GM21515 (cell line): ENCODE measurements at regions not wholly inside any gene's neighbourhood (a gene's known extent, or its start where the extent isn't known, plus 50 kb on each side); places are given as distances from the start of the nearest gene placed in this dataset.

Source experiments
- ATAC-seq: cut with Tn5 transposase; IDR thresholded peaks from one replicate; pipeline ENCODE4 v1.9.1; 2021; ENCODE audit not compliant: unreplicated experiment

GRCh38 chr5:161042443-161042842 lies 190.4 kb upstream of the ATP10B start:
- ATAC-seq, result no peak

DNA sequence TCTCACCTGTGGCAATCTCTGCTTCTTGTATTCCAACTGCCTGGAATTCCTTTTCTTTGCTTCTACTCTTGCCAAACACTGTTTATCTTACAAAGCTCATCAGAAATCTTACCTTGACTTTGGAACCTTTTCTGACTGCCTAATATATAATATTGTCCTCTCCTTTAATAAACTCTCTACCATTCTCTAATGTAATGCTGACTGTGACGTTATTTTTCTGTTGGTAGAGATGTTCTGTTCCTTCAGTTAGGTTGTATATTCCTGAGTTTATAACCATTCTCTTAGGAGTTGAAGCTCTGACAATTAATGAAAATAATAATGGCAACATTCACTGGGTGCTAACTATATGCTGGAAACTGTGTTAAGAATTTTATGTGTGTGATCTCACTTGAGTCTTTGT lies 188.8 kb upstream of the ATP10B start:
- ATAC-seq, result no peak

DNA sequence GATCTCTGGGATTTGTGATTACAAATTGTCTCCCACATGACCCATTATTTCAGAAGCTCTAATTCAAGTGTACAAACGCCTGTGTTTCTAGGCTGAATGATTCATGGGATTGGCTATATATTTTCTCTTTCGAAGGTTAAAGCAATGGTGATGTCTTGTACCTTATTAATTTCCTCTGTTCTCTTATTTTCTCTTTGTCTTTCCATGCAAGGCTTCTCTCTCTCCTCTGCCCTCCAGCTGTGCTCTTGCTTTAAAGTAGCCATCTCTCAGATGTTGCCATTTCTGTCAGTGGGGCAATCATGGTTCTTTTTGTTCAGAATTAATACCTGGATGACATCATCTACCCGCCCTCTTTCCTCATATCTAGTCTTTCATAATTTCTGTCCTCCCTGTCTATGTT lies 184.3 kb upstream of the ATP10B start:
- ATAC-seq, result no peak

GRCh38 chr5:161034451-161034850 lies 182.4 kb upstream of the ATP10B start:
- no peak for ATAC-seq

GRCh38 chr5:161030229-161030628 lies 178.2 kb upstream of the ATP10B start:
- no peak for ATAC-seq

DNA sequence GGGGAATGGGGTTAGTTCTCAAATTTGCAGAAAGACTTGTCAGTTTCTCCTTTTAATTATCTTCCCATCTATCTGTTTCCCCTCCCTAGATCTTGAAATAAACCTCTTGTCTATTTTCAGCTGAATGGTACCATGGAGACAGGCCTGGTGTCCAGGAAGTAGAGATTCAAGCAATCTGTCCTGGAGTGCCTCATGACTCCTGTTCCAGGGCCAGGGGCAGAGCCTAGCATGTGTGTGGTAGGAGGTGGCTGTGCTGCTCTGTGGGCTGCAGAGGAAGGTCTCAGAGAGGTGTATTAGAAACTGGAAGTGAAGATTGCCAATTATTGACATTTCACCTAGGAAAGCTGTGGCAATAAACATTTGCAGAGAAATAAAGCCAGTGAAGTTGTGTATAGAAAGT lies 175.8 kb upstream of the ATP10B start:
- ATAC-seq, result no peak

DNA sequence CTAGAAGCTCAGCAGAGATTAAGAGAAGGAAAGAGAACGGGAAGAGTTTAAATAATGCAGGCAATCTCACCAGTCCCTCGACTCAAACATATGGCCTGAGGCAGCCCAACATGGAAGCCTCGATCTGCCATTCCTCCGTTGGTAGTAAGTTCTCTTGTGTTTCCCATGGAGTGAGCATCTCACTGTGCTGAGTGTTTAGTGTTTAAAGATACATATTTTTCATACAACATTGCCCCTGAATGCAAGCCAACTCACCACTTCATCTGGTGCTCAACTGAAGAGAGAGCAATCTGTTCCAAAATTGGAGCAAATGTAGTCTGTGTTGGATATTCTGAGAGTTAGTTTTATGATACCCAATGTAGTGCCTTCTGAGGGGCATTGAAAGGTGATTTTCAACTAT lies 171.5 kb upstream of the ATP10B start:
- no peak for ATAC-seq

DNA sequence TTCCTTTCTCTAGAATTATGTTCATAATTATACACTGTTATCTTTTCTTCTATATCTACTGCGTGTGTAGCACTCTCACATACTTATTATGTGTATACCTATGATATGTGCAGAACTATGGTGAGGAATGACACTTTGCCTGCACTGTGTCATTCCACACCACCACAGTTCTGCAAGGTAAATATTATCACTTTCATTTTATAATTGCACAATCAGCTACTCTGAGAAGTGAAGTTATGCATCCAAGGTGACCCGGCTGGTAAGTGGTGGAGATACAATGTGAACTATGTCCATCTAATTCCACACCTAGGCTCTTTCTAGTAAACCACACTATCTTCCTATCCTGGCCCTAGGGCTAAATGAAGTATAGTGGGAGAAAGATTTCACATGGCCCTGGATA lies 170.1 kb upstream of the ATP10B start:
- no peak for ATAC-seq

- ATAC-seq, result no peak
Measured at GRCh38 chr5:161009817-161010216, 157.8 kb upstream of the ATP10B start.

GRCh38 chr5:161009194-161009593 lies 157.2 kb upstream of the ATP10B start:
- no peak for ATAC-seq

GRCh38 chr5:161007879-161008278 lies 155.9 kb upstream of the ATP10B start:
- ATAC-seq, result no peak

GRCh38 chr5:161002571-161003074 lies 150.6 kb upstream of the ATP10B start:
- ATAC-seq, result no peak

- ATAC-seq, result peak; percentile 58
Measured at GRCh38 chr5:161001604-161002003, 149.6 kb upstream of the ATP10B start.

GRCh38 chr5:161001142-161001541 lies 149.1 kb upstream of the ATP10B start:
- peak; percentile 56 for ATAC-seq

DNA sequence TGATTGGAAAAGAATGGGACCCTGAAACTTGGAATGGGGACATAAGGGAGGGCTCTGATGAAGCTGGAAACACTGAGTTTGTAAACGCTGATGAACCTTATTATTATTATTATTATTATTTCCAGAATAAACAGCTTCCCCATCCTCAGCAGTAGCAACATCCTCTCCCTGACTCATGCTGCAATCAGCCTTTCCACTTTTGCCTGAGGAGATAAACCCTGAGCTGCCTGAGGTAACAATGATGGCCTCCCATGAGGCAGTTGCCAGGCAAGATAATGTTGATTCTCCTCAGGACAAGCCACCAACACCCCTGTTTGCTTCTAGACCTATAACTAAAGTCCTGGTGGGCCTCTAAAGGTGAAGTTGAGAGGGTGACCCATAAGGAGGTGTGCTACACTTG lies 139.2 kb upstream of the ATP10B start:
- no peak for ATAC-seq

DNA sequence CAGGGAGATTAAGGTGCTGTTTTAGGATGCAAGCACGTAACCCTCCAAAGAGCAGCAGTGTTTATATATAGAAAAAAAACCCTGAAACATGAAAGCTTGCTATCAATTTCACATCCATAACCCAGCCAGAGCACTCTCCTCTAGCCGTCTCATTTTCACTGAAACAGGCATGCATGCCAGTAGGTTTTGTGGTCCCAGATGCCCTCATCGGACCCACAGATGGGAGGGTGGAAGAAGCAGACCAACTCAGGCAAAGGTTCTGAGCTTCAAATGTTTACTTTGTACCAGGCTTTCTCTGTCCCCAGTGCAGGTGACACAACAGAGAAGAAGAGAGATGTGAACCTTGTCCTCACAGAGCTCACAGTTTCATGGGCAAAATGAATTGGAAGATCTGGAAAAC lies 127.4 kb upstream of the ATP10B start:
- no peak for ATAC-seq

DNA sequence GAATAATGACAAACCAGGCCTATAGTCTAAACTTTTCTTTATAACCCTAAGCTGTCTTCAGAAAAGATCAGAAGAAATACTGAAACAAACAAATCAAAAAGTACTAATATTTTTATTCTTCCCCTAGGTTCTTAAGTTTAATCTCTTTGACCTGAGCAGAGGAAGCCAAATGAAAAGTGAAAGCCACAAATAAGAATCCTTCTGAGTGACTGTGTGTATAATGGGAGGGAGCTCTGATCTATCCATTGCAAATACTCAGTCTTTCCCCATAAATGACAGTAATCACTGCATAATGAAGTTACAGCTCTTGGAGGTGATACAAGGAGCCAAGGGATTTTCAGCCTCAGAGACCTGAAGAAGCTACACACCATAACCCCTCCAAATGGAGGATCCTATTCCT lies 126.9 kb upstream of the ATP10B start:
- no peak for ATAC-seq

DNA sequence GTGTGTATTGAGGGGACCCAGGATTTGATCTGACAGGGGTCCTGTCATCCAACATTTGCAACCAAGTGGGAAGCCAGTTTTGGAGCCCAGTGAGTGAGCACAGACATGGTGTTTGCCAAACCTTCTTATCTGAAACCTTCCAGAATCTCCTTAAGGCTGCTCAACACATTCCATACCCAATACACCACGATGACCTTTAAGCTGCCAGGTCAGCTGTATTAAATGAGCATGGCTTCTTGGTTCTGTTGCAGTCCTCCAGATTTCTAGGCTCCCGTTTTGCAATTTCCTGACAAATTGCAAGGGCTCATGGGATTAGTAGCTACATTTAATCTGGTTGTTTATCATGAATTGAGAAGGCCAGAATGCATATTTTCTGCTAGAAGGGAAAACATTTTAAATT lies 124.2 kb upstream of the ATP10B start:
- ATAC-seq, result no peak

DNA sequence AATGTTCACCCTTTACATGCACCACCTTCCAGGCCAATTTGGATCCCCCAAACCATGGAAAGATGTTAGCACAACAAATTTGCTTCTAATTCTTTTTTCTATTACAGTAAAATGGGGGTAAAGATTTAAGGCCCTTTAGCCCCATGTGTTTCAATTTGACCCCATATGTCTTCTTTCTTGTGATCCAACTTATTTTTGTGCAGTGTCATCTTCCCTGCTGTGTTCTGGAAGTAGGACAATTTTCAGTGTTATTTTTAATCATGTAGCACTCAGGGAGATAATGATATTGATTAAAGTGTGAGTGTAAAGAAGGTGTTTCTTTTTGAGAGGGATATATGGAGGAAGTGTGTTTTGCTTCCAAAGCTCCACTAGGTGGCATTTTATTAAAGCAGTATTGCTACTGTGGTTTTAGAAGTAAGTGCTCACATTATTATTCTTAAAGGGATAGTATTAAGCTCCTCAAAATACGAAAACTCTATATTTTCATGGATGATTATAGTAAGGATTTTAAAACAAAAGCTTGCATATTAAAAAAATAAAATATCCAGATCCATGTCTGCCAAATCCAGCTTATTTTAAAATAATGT lies 118.7 kb upstream of the ATP10B start:
- no peak for ATAC-seq

GRCh38 chr5:160969645-160970044 lies 117.6 kb upstream of the ATP10B start:
- ATAC-seq, result no peak

- no peak for ATAC-seq
Measured at GRCh38 chr5:160968480-160968879, 116.5 kb upstream of the ATP10B start.

DNA sequence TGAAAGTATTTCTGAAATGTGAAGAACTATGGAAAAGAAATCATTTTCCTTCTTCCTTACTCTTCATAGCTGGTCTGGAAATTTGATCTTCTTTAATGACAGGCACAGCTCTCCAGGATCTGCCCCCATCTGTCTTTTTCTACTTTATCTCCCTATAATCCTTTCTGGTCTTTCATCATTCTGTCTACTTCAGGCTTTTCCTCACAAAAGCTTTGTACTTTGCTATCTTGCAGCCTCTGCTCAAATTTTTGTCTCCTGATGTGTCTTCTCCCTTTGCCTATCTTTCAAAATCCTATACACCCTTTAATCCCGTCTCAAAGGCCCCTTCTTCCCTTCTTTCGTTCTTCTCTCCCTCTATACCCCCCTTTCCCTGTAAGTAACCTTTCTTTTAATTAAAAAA lies 114.9 kb upstream of the ATP10B start:
- no peak for ATAC-seq

DNA sequence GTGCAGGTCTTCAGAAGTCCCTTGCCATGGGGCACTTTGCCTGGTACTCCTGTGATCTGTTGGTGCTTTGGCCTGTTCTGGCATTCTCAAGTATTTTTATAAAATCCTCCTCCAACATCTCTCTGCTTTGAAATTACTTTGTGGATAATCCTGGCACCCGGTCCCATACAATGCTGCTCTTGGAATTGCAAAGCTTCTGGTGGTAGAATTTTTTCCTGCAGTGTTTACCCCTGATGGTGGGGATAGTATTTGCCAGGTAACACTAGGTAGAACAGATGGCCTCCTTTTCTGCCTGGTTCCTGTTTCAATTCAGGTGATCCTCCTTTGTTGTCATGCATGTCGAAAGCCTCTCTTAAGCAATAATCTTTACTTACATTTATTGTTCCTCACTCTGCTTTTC lies 109.8 kb upstream of the ATP10B start:
- no peak for ATAC-seq
